ENCODE measurements at regions not wholly inside any gene's neighbourhood (a gene's known extent, or its start where the extent isn't known, plus 50 kb on each side); places are given as distances from the start of the nearest gene placed in this dataset.

GRCh38 chr11:30089921-30090320, 73.1 kb upstream of the KCNA4 start:
- H3K27me3 ChIP-seq (ENCODE audit: control insufficient read depth, insufficient read depth, low read length): no peaks in the 10 kb centered on the region
- H3K36me3 ChIP-seq (ENCODE audit: control insufficient read depth, insufficient read depth, low read length): no peaks in the 10 kb centered on the region
- H3K9ac ChIP-seq (ENCODE audit: low read length): no peak overlapping the region
- H3K9me3 ChIP-seq (ENCODE audit: control insufficient read depth, low read length): no peaks in the 10 kb centered on the region
- no peak overlapping the region for H3K4me3 ChIP-seq (ENCODE audit: low read length)
- no peaks in the 10 kb centered on the region for H3K4me1 ChIP-seq (ENCODE audit: control insufficient read depth, insufficient read depth, low read length)

DNA sequence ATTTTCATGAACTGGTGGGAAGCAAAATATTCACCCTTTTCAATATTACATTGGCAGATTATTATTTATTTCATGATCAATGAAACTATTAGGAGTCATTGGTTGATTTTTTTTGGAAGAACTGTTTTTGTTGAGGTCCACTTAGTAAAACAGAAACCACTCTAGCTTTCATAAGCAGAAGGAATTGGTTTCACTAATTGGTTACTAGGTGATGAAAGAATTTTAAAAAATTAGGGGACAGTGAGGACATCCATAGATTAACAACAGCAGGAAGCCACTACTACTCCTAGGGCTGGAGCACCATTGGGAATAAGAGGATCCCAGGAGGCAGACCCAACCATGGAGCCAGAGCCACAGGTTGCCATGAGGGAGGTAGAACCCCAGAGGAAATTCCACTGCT, 74.4 kb upstream of the KCNA4 start:
- no peak overlapping the region for H3K9ac ChIP-seq (ENCODE audit: low read length)
- H3K9me3 ChIP-seq (ENCODE audit: control insufficient read depth, low read length): no peaks in the 10 kb centered on the region
- H3K4me1 ChIP-seq (ENCODE audit: control insufficient read depth, insufficient read depth, low read length): no peaks in the 10 kb centered on the region
- H3K36me3 ChIP-seq (ENCODE audit: control insufficient read depth, insufficient read depth, low read length): no peaks in the 10 kb centered on the region
- no peaks in the 10 kb centered on the region for H3K27me3 ChIP-seq (ENCODE audit: control insufficient read depth, insufficient read depth, low read length)
- no peak overlapping the region for H3K4me3 ChIP-seq (ENCODE audit: low read length)

GRCh38 chr11:30091737-30092136, 74.9 kb upstream of the KCNA4 start:
- Histone ChIP-seq H3K4me1 (ENCODE audit: control insufficient read depth, insufficient read depth, low read length) (no peaks in the 10 kb centered on the region), H3K9ac (ENCODE audit: low read length) (no peak overlapping the region), H3K27me3 (ENCODE audit: control insufficient read depth, insufficient read depth, low read length) (no peaks in the 10 kb centered on the region), H3K4me3 (ENCODE audit: low read length) (no peak overlapping the region), H3K36me3 (ENCODE audit: control insufficient read depth, insufficient read depth, low read length) (no peaks in the 10 kb centered on the region), H3K9me3 (ENCODE audit: control insufficient read depth, low read length) (no peaks in the 10 kb centered on the region)

GRCh38 chr11:30092518-30092917, 75.7 kb upstream of the KCNA4 start:
- H3K9me3 ChIP-seq (ENCODE audit: control insufficient read depth, low read length): no peaks in the 10 kb centered on the region
- no peak overlapping the region for H3K4me3 ChIP-seq (ENCODE audit: low read length)
- H3K4me1 ChIP-seq (ENCODE audit: control insufficient read depth, insufficient read depth, low read length): no peaks in the 10 kb centered on the region

DNA sequence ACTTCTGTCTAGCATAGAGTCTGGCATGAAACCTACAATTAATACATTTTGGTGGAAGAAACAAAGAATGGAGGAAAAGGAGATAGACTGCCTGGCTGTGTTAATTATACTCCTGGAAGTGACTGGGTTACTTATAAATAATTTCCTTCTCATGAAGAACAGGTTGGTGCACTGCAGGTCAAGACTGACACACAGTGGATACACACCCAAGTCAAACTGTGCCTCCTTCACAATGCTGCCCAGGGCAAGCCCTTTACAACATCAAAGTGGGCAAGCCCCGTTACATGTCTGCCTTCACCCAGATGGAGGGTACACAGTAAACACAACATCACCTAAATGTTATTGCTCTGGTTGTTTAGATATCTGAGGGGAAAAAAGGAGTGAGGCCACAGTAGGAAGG, 83.7 kb upstream of the KCNA4 start:
- H3K27me3 ChIP-seq (ENCODE audit: control insufficient read depth, insufficient read depth, low read length): no peaks in the 10 kb centered on the region
- no peaks in the 10 kb centered on the region for H3K9me3 ChIP-seq (ENCODE audit: control insufficient read depth, low read length)

More at GRCh38 chr11:30092518-30092917, 75.7 kb upstream of the KCNA4 start:
- H3K27me3 ChIP-seq (ENCODE audit: control insufficient read depth, insufficient read depth, low read length): no peaks in the 10 kb centered on the region
- H3K9ac ChIP-seq (ENCODE audit: low read length): no peak overlapping the region
- H3K36me3 ChIP-seq (ENCODE audit: control insufficient read depth, insufficient read depth, low read length): no peaks in the 10 kb centered on the region

DNA sequence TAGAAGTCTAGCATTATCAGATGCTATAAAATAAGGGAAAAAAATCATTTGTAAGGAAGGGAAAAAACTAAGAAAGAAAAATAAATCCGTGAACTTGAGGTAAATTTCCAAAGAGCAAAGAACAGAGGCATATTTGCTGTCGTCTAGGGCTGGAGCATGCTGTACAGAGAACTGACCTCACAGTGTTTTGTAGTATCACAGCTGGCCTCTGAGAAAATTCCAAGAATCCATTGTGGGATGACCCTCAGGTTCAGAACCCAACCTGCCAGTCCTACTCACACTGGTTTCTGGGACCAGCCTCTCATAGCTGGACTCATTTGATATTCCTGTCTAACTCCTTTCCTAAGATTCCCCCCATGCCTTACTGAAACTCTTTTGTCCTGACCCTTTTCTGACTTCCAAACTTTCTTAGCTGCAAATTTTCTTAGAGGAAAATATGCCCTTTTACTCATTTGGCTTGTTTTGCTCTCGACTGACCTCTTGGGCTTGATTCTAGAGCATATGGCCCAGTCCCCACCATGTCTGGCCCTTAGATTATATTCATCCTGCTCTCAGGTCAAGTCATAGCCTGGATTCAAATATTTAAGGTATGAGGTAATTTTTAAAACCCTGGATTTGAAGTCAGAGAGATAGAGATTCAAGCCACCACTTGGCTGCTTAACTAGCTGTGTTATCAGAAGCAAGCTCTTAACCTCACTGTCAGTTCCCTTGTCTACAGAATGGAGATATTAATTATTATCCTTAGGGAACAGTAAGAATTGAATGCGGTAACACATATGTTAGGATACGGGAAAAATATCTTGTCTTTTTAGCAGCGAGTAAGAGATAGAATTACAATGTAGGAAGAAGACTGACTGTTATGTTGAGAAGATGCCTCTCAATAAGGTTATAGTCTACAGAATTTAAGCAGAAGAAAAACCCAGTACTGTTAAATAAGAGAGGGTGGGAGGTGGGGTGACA, 89.7 kb upstream of the KCNA4 start:
- Histone ChIP-seq H3K9me3 (ENCODE audit: control insufficient read depth, low read length) (no peaks in the 10 kb centered on the region), H3K27me3 (ENCODE audit: control insufficient read depth, insufficient read depth, low read length) (no peaks in the 10 kb centered on the region), H3K4me3 (ENCODE audit: low read length) (no peak overlapping the region), H3K9ac (ENCODE audit: low read length) (no peak overlapping the region), H3K36me3 (ENCODE audit: control insufficient read depth, insufficient read depth, low read length) (no peaks in the 10 kb centered on the region), H3K4me1 (ENCODE audit: control insufficient read depth, insufficient read depth, low read length) (no peaks in the 10 kb centered on the region)

More for the DNA sequence above, 83.7 kb upstream of the KCNA4 start:
- Histone ChIP-seq H3K36me3 (ENCODE audit: control insufficient read depth, insufficient read depth, low read length) (no peaks in the 10 kb centered on the region), H3K9ac (ENCODE audit: low read length) (no peak overlapping the region), H3K4me1 (ENCODE audit: control insufficient read depth, insufficient read depth, low read length) (no peaks in the 10 kb centered on the region), H3K4me3 (ENCODE audit: low read length) (no peak overlapping the region)

GRCh38 chr11:30107899-30108298, 91.1 kb upstream of the KCNA4 start:
- Histone ChIP-seq H3K9me3 (ENCODE audit: control insufficient read depth, low read length) (no peaks in the 10 kb centered on the region), H3K36me3 (ENCODE audit: control insufficient read depth, insufficient read depth, low read length) (no peaks in the 10 kb centered on the region), H3K4me1 (ENCODE audit: control insufficient read depth, insufficient read depth, low read length) (no peaks in the 10 kb centered on the region), H3K4me3 (ENCODE audit: low read length) (no peak overlapping the region), H3K9ac (ENCODE audit: low read length) (no peak overlapping the region), H3K27me3 (ENCODE audit: control insufficient read depth, insufficient read depth, low read length) (no peaks in the 10 kb centered on the region)

DNA sequence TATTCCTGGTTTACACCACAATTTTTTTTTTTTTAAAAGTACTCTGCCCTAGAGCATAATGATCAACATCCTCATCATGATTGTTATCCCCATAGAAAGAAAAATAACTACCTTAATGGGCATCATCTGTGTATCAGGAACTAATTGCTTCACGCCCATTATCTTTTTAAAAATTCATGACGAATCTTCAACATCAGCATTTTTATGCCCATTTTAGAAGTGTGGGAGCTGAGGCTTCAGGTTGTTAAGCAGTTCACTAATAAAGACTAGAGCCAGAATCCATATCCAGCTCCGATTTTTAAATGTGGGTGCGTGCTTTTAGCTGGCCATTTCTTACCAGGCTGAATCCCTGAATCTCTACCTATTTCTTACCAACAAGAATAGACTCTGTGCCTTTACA, 92.9 kb upstream of the KCNA4 start:
- Histone ChIP-seq H3K9me3 (ENCODE audit: control insufficient read depth, low read length) (no peaks in the 10 kb centered on the region), H3K9ac (ENCODE audit: low read length) (no peak overlapping the region), H3K27me3 (ENCODE audit: control insufficient read depth, insufficient read depth, low read length) (no peaks in the 10 kb centered on the region), H3K4me3 (ENCODE audit: low read length) (no peak overlapping the region), H3K4me1 (ENCODE audit: control insufficient read depth, insufficient read depth, low read length) (no peaks in the 10 kb centered on the region), H3K36me3 (ENCODE audit: control insufficient read depth, insufficient read depth, low read length) (no peaks in the 10 kb centered on the region)

GRCh38 chr11:30110691-30111090, 93.9 kb upstream of the KCNA4 start:
- no peaks in the 10 kb centered on the region for H3K27me3 ChIP-seq (ENCODE audit: control insufficient read depth, insufficient read depth, low read length)
- no peaks in the 10 kb centered on the region for H3K4me1 ChIP-seq (ENCODE audit: control insufficient read depth, insufficient read depth, low read length)
- H3K36me3 ChIP-seq (ENCODE audit: control insufficient read depth, insufficient read depth, low read length): no peaks in the 10 kb centered on the region
- H3K9ac ChIP-seq (ENCODE audit: low read length): no peak overlapping the region
- H3K9me3 ChIP-seq (ENCODE audit: control insufficient read depth, low read length): no peaks in the 10 kb centered on the region
- no peak overlapping the region for H3K4me3 ChIP-seq (ENCODE audit: low read length)

DNA sequence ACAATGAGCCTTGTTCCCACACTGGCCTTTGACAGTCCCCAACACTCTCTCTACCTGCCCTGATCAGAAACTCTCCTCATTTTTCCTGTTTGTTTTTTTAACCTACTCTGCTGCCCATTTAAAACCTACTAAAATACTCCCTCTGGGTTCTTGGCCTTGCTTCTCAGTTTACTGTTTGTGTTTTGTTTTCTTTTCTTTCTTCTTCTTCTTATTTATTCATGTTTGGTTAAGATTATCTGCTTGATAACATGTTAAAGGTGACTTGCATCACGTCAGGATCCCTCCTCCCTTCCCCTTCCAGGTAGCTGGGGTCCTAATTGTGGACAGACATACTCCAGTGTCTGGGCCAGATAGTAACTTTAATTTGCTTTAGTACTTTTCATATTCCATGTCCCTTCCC, 95.0 kb upstream of the KCNA4 start:
- Histone ChIP-seq H3K4me3 (ENCODE audit: low read length) (no peak overlapping the region), H3K4me1 (ENCODE audit: control insufficient read depth, insufficient read depth, low read length) (no peaks in the 10 kb centered on the region), H3K36me3 (ENCODE audit: control insufficient read depth, insufficient read depth, low read length) (no peaks in the 10 kb centered on the region), H3K27me3 (ENCODE audit: control insufficient read depth, insufficient read depth, low read length) (no peaks in the 10 kb centered on the region), H3K9me3 (ENCODE audit: control insufficient read depth, low read length) (no peaks in the 10 kb centered on the region), H3K9ac (ENCODE audit: low read length) (no peak overlapping the region)

- no peak overlapping the region for H3K9ac ChIP-seq (ENCODE audit: low read length)
- no peak overlapping the region for H3K4me3 ChIP-seq (ENCODE audit: low read length)
- no peaks in the 10 kb centered on the region for H3K9me3 ChIP-seq (ENCODE audit: control insufficient read depth, low read length)
- H3K4me1 ChIP-seq (ENCODE audit: control insufficient read depth, insufficient read depth, low read length): no peaks in the 10 kb centered on the region
- no peaks in the 10 kb centered on the region for H3K27me3 ChIP-seq (ENCODE audit: control insufficient read depth, insufficient read depth, low read length)
- no peaks in the 10 kb centered on the region for H3K36me3 ChIP-seq (ENCODE audit: control insufficient read depth, insufficient read depth, low read length)
These were observed 96.6 kb upstream of the KCNA4 start for GRCh38 chr11:30113326-30113898.

DNA sequence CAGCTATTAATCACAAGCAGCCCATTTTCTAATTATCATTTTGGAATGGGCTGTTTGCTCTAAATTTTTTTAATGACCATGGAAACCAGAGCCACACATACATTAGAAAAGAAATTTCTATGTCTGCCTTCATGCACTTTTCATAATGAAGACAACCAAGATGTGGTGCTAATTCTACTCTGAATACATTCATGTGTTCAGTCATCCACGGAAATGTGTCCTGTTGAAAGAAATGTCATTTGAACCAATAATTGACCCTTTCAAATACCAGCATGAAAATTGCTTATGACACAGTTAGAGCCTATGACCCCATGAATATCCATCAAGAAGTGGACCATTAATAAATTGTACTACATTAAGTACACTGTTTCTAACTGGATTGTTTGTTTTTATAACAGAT, 99.7 kb upstream of the KCNA4 start:
- Histone ChIP-seq H3K9ac (ENCODE audit: low read length) (no peak overlapping the region), H3K4me1 (ENCODE audit: control insufficient read depth, insufficient read depth, low read length) (no peaks in the 10 kb centered on the region), H3K4me3 (ENCODE audit: low read length) (no peak overlapping the region), H3K9me3 (ENCODE audit: control insufficient read depth, low read length) (no peaks in the 10 kb centered on the region), H3K27me3 (ENCODE audit: control insufficient read depth, insufficient read depth, low read length) (no peaks in the 10 kb centered on the region), H3K36me3 (ENCODE audit: control insufficient read depth, insufficient read depth, low read length) (no peaks in the 10 kb centered on the region)

Data from mucosa of stomach (tissue), 1 donor.